SK-N-SH treated with all-trans-retinoic acid at 6 μM for 48 hours (cell line): ENCODE measurements at regions not wholly inside any gene's neighbourhood (a gene's known extent, or its start where the extent isn't known, plus 50 kb on each side); places are given as distances from the start of the nearest gene placed in this dataset.

Experiments
- ATAC-seq: fragments of 200-7000 bp; cut with Tn5 transposase; 3 replicates; pipeline ENCODE4 v1.9.1; 2020; ENCODE audit warnings: mild to moderate bottlenecking, moderate library complexity
- ARNTL ChIP-seq: fragments of 450-650 bp; formaldehyde crosslinking; IDR thresholded peaks from 2 replicates; pipeline ENCODE4 v1.5.0; 2020; ENCODE audit warnings: low read depth, mild to moderate bottlenecking, moderate library complexity, borderline replicate concordance
- BACH2 ChIP-seq: fragments of 250-450 bp; sonication (Bioruptor Pico); IDR thresholded peaks from 2 replicates; pipeline ENCODE4 v1.9.0; 2021; ENCODE audit warnings: mild to moderate bottlenecking, borderline replicate concordance
- CREB5 ChIP-seq: fragments of 250-450 bp; sonication (Bioruptor Pico); IDR thresholded peaks from 2 replicates; pipeline ENCODE4 v1.5.1; 2020; ENCODE audit warnings: low read depth, mild to moderate bottlenecking, moderate library complexity
- CSDC2 ChIP-seq: fragments of 250-450 bp; sonication (Bioruptor Pico); IDR thresholded peaks from 2 replicates; pipeline ENCODE4 v1.5.0; 2020; ENCODE audit warnings: mild to moderate bottlenecking, moderate library complexity
- CSRNP3 ChIP-seq: fragments of 250-450 bp; sonication (Bioruptor Pico); IDR thresholded peaks from 2 replicates; pipeline ENCODE4 v1.5.1; 2021; ENCODE audit warnings: mild to moderate bottlenecking, moderate library complexity
- ESRRG ChIP-seq: fragments of 250-450 bp; sonication (Bioruptor Pico); IDR thresholded peaks from 2 replicates; pipeline ENCODE4 v1.6.1; 2021; ENCODE audit warnings: mild to moderate bottlenecking
- GLIS3 ChIP-seq: fragments of 250-450 bp; sonication (Bioruptor Pico); IDR thresholded peaks from 2 replicates; pipeline ENCODE4 v1.5.0; 2020; ENCODE audit warnings: mild to moderate bottlenecking, moderate library complexity
- ISL1 ChIP-seq: fragments of 250-450 bp; sonication (Bioruptor Pico); IDR thresholded peaks from 2 replicates; pipeline ENCODE4 v2.1.2; 2022; ENCODE audit warnings: mild to moderate bottlenecking, moderate library complexity
- OSR1 ChIP-seq: fragments of 250-450 bp; sonication (Bioruptor Pico); IDR thresholded peaks from 2 replicates; pipeline ENCODE4 v1.8.0; 2022; ENCODE audit warnings: moderate library complexity, mild to moderate bottlenecking, inconsistent platforms
- PATZ1 ChIP-seq: fragments of 250-450 bp; sonication (Bioruptor Pico); IDR thresholded peaks from 2 replicates; pipeline ENCODE4 v1.8.0; 2020; ENCODE audit warnings: mild to moderate bottlenecking, moderate library complexity, borderline replicate concordance
- POU6F1 ChIP-seq: fragments of 250-450 bp; sonication (Bioruptor Pico); IDR thresholded peaks from 2 replicates; pipeline ENCODE4 v1.8.0; 2021; ENCODE audit warnings: low read depth, mild to moderate bottlenecking, moderate library complexity, borderline replicate concordance
- PPARA ChIP-seq: fragments of 250-450 bp; sonication (Bioruptor Pico); IDR thresholded peaks from 2 replicates; pipeline ENCODE4 v1.5.0; 2020; ENCODE audit warnings: mild to moderate bottlenecking, borderline replicate concordance
- RARB ChIP-seq: fragments of 250-450 bp; sonication (Bioruptor Pico); IDR thresholded peaks from 2 replicates; pipeline ENCODE4 v1.8.0; 2021; ENCODE audit warnings: mild to moderate bottlenecking, moderate library complexity
- TCF4 ChIP-seq: fragments of 250-450 bp; sonication (Bioruptor Pico); IDR thresholded peaks from 2 replicates; pipeline ENCODE4 v1.8.0; 2021; ENCODE audit warnings: mild to moderate bottlenecking, moderate library complexity, borderline replicate concordance
- TOX ChIP-seq: fragments of 250-450 bp; sonication (Bioruptor Pico); IDR thresholded peaks from 2 replicates; pipeline ENCODE4 v1.8.0; 2021; ENCODE audit warnings: mild to moderate bottlenecking, moderate library complexity, borderline replicate concordance
- TSHZ2 ChIP-seq: fragments of 250-450 bp; sonication (Bioruptor Pico); IDR thresholded peaks from 2 replicates; pipeline ENCODE4 v1.5.0; 2020; ENCODE audit warnings: mild to moderate bottlenecking, moderate library complexity
- ZC3H10 ChIP-seq: fragments of 250-450 bp; sonication (Bioruptor Pico); IDR thresholded peaks from 2 replicates; pipeline ENCODE4 v1.5.1; 2021; ENCODE audit warnings: mild to moderate bottlenecking, moderate library complexity
- ZFP3 ChIP-seq: fragments of 250-450 bp; sonication (Bioruptor Pico); IDR thresholded peaks from 2 replicates; pipeline ENCODE4 v1.5.0; 2020; ENCODE audit warnings: mild to moderate bottlenecking, moderate library complexity
- ZFP30 ChIP-seq: fragments of 450-650 bp; formaldehyde crosslinking; IDR thresholded peaks from 2 replicates; pipeline ENCODE4 v1.5.0; 2022; ENCODE audit warnings: mild to moderate bottlenecking, moderate library complexity
- ZNF565 ChIP-seq: fragments of 450-650 bp; formaldehyde crosslinking; conservative IDR thresholded peaks from 2 replicates; pipeline ENCODE4 v1.5.0; 2020; ENCODE audit warnings: low read depth, mild to moderate bottlenecking, moderate library complexity
- ZNF70 ChIP-seq: fragments of 450-650 bp; formaldehyde crosslinking; IDR thresholded peaks from 2 replicates; pipeline ENCODE4 v1.5.0; 2020; ENCODE audit warnings: mild to moderate bottlenecking, moderate library complexity
- ZNF8 ChIP-seq: fragments of 450-650 bp; formaldehyde crosslinking; IDR thresholded peaks from 2 replicates; pipeline ENCODE4 v1.5.0; 2020; ENCODE audit warnings: mild to moderate bottlenecking, moderate library complexity

GRCh38 chr20:57792386-57793080 lies 82.7 kb upstream of the PMEPA1 start:
- no peak for ATAC-seq
- TF ChIP-seq ZFP30 (CRISPR knock-in tag): no peak
- no peak for TF ChIP-seq CSDC2 (CRISPR knock-in tag)
- no peak for TF ChIP-seq PPARA (CRISPR knock-in tag)
- TF ChIP-seq BACH2: no peak
- no peak for TF ChIP-seq ARNTL (CRISPR knock-in tag)
- no peak for TF ChIP-seq ZC3H10 (CRISPR knock-in tag)
- no peak for TF ChIP-seq RARB (CRISPR knock-in tag)
- no peak for TF ChIP-seq CSRNP3 (CRISPR knock-in tag)
- no peak for TF ChIP-seq ISL1 (CRISPR knock-in tag)
- TF ChIP-seq ZFP3 (CRISPR knock-in tag): no peak
- no peak for TF ChIP-seq ESRRG (CRISPR knock-in tag)
- TF ChIP-seq ZNF8 (CRISPR knock-in tag): no peak
- no peak for TF ChIP-seq OSR1 (CRISPR knock-in tag)
- TF ChIP-seq GLIS3 (CRISPR knock-in tag): no peak
- no peak for TF ChIP-seq CREB5 (CRISPR knock-in tag)
- TF ChIP-seq PATZ1: no peak

GRCh38 chr20:57791966-57792365 lies 82.2 kb upstream of the PMEPA1 start:
- TF ChIP-seq CREB5 (CRISPR knock-in tag) (no peak), CSDC2 (CRISPR knock-in tag) (no peak), TCF4 (CRISPR knock-in tag) (no peak), RARB (CRISPR knock-in tag) (no peak), ZC3H10 (CRISPR knock-in tag) (no peak), TSHZ2 (CRISPR knock-in tag) (no peak), ZNF565 (CRISPR knock-in tag) (no peak), BACH2 (no peak), ZFP30 (CRISPR knock-in tag) (no peak), TOX (CRISPR knock-in tag) (no peak), CSRNP3 (CRISPR knock-in tag) (no peak), GLIS3 (CRISPR knock-in tag) (no peak), ISL1 (CRISPR knock-in tag) (no peak), ZNF8 (CRISPR knock-in tag) (no peak), ZNF70 (CRISPR knock-in tag) (no peak), POU6F1 (CRISPR knock-in tag) (no peak), OSR1 (CRISPR knock-in tag) (no peak)
- no peak for ATAC-seq
